HuH-7 (cell line): ENCODE measurements at regions not wholly inside any gene's neighbourhood (a gene's known extent, or its start where the extent isn't known, plus 50 kb on each side); places are given as distances from the start of the nearest gene placed in this dataset.

ENCODE experiments used
- DNase-seq: peaks from one replicate; pipeline ENCODE4 v3.0.0; 2011; ENCODE audit warnings: low spot score

- no peak for DNase-seq
Observed at GRCh38 chr20:4556781-4557180, 129.5 kb upstream of the PRNP start.

- no peak for DNase-seq
Observed at GRCh38 chr20:4555188-4555890, 130.9 kb upstream of the PRNP start.

GRCh38 chr20:4554346-4554745 lies 131.9 kb upstream of the PRNP start:
- no peak for DNase-seq

GRCh38 chr20:4552075-4552640 lies 134.1 kb upstream of the PRNP start:
- DNase-seq, result no peak

- no peak for DNase-seq
Observed at GRCh38 chr20:4550740-4551139, 135.5 kb upstream of the PRNP start.

GRCh38 chr20:4549711-4550259 lies 136.5 kb upstream of the PRNP start:
- DNase-seq, result no peak

- no peak for DNase-seq
Observed at GRCh38 chr20:4548552-4548951, 137.7 kb upstream of the PRNP start.

- no peak for DNase-seq
Observed at GRCh38 chr20:4546786-4547185, 139.5 kb upstream of the PRNP start.

- no peak for DNase-seq
Observed at GRCh38 chr20:4546342-4546741, 139.9 kb upstream of the PRNP start.

GRCh38 chr20:4545526-4545925 lies 140.7 kb upstream of the PRNP start:
- DNase-seq, result no peak

- DNase-seq, result no peak
Observed at GRCh38 chr20:4544765-4545164, 141.5 kb upstream of the PRNP start.

GRCh38 chr20:4542270-4542669 lies 144.0 kb upstream of the PRNP start:
- no peak for DNase-seq

GRCh38 chr20:4534315-4534714 lies 151.9 kb upstream of the PRNP start:
- no peak for DNase-seq

GRCh38 chr20:4533368-4534133 lies 152.7 kb upstream of the PRNP start:
- DNase-seq, result no peak

- DNase-seq, result no peak
Observed at GRCh38 chr20:4532772-4533171, 153.5 kb upstream of the PRNP start.

GRCh38 chr20:4524792-4525191 lies 161.5 kb upstream of the PRNP start:
- DNase-seq, result no peak

GRCh38 chr20:4524307-4524706 lies 161.9 kb upstream of the PRNP start:
- no peak for DNase-seq

GRCh38 chr20:4522310-4522709 lies 163.9 kb upstream of the PRNP start:
- DNase-seq, result no peak

GRCh38 chr20:4521170-4521968 lies 164.9 kb upstream of the PRNP start:
- DNase-seq, result no peak

GRCh38 chr20:4519534-4519933 lies 166.7 kb upstream of the PRNP start:
- no peak for DNase-seq

GRCh38 chr20:4516876-4517275 lies 169.4 kb upstream of the PRNP start:
- no peak for DNase-seq

- DNase-seq, result no peak
Observed at GRCh38 chr20:4513720-4514119, 172.5 kb upstream of the PRNP start.
